DMS153 treated with DMSO at 0.1 percent for 48 hours (cell line): ENCODE measurements at regions not wholly inside any gene's neighbourhood (a gene's known extent, or its start where the extent isn't known, plus 50 kb on each side); places are given as distances from the start of the nearest gene placed in this dataset.

ENCODE experiments used
- DNase-seq: peaks from one replicate; lab custom pipeline; 2025; ENCODE audit not compliant: unreplicated experiment; lab: John Stamatoyannopoulos, UW

- DNase-seq = no peak
Observed at GRCh38 chr5:68771221-68771620, 322.6 kb upstream of the SLC30A5 start.

- DNase-seq = no peak
Observed at GRCh38 chr5:68771732-68772131, 322.1 kb upstream of the SLC30A5 start.

DNA sequence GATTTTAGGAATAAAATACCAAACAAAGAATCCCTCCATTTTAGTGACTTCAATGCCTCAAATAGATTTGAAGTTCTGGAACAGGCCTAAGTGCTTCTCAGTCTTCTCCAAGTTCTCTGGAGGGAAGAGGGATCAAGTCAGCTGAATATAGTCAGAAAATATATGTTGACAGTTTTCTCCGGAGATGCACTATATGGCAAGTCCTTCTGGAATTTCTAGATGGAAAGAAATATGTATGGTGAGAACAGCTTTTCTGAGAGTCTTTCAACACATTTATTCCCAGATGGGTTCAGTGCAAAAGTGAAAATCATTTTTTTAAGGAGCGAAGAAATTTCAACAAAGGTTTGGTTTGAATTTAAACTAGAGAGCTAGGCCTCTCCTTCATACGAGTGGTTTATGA lies 317.4 kb upstream of the SLC30A5 start:
- DNase-seq = no peak

DNA sequence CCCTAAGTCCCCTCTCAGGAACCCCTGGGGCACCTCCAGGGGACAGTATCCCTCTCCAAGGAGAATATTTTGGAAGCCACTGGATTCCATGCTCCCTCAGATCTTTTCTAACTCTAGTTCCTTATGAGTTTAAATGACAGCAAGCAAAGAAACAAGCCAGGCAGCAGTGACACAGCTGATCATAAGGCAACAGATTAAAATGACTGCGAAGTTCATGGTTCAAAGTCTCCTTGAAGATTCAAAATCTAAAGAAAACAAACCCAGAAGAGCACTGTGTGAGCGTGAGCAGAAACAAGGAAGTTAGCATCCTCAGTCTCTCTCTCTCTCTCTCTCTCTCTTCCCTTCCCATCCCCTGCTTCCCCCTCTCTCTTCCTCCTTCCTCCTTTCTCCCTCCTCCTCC lies 316.7 kb upstream of the SLC30A5 start:
- no peak for DNase-seq

DNA sequence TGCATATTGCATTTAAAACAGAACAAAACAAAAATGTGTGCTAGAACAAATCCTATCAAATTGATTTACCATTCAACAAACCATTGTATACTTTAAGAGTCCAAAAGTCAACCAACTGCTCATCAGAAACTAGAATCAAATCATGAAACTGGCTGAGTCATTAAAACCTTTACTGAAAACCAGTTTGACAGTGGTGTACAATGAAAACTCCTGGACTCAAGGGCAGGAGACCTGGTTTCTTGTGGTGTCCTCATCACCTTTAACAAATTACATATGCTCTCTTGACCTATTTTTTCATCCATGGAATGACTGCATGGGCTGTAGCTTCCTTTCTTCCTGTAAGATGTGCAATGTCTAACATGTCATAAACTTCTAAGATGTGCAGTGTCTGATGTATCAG lies 315.3 kb upstream of the SLC30A5 start:
- no peak for DNase-seq

DNA sequence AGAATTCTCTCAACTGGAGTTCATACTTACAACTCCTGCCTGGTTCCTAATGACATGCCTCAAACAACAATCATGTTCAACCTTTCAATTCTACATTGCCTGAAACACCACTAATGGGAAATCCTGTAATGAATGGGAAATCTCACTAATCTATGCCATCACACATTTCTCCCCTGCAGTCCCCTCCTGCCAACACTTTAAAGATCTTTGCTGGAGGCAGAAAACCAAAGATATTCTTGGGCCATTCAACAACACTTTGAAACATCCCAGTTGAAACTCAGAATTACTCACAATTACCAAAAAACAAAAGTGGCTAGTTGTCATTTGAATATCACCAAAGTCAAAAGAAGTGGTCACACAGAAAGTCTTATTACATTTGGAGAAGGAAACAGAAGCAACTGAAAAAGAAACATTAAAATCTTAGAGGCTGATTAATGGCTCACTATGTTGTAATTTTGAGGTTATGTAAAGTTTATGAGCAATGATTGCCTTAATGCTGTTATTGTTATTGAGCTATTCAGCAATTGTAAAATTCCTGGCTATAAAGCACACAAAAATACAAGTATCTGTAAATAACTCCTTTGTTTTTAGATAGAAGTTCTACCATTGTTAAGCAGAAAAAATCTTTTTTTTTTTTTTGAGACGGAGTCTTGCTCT lies 313.4 kb upstream of the SLC30A5 start:
- DNase-seq = no peak

- DNase-seq = no peak
Observed at GRCh38 chr5:68793074-68793473, 300.7 kb upstream of the SLC30A5 start.

- no peak for DNase-seq
Observed at GRCh38 chr5:68793993-68794392, 299.8 kb upstream of the SLC30A5 start.

- DNase-seq = no peak
Observed at GRCh38 chr5:68795190-68795589, 298.6 kb upstream of the SLC30A5 start.

DNA sequence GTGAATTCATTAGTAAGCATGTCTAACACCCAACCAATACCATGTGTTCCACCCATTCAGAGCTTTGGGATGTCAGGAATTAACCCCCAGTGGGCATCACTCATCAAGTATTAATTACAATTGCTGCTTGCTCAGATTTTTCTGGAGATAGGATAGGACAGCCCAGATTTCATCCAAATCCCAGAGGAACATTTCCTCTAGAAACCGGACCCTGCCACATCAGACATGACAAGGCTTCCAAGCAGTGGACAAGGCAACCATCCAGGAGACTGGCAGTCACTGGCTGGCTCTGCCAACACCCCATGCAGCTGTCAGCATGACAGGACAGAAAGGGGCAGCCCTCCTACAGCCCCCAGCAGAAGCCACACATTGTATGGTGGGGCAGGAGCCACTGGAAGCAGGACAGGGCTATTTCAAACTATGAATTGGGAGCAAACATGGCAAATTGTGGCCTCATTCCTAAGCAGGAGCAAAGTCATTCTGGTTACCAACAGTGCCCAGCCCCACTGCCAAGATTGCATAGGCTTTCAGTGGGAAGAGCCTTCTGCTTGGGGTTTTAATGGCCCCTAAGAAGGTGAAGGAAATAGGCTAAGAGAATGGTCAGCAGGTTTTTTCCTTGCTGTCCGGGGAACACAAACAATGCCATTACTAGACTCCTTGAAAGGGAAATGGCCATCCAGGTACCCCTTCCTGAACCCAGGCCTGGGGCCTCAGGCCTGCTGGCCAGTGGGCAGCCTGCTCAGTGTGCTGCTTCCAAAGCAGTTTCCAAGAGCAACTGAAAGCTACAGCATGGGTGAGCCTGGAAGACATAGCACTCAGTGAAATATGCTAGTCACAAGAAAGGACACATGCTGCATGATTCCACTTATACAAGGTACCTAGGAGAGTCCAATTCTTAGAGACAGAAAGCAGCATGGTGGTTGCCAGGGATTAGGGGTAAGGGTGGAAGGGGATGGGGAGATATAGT lies 294.7 kb upstream of the SLC30A5 start:
- DNase-seq = no peak

DNA sequence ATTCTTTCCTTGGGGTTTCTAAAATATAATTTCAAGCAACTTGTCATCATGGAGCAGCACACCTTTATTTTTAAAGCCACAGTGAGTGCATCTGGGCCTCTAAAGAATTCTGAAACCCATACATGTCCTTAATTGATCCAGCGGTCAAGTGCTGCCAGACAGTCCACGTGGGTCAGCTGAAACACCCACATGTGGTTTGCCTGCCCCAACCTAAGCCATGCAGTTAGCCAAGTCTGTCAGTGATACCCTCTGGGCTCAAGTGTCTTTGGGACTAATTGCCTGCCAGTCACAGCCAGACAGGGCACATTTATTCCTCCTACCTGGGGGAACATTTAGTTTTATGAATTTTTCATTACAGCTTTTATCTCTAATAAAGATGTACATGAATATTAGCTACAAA lies 291.4 kb upstream of the SLC30A5 start:
- no peak for DNase-seq

- DNase-seq = no peak
Observed at GRCh38 chr5:68803881-68804319, 289.9 kb upstream of the SLC30A5 start.

DNA sequence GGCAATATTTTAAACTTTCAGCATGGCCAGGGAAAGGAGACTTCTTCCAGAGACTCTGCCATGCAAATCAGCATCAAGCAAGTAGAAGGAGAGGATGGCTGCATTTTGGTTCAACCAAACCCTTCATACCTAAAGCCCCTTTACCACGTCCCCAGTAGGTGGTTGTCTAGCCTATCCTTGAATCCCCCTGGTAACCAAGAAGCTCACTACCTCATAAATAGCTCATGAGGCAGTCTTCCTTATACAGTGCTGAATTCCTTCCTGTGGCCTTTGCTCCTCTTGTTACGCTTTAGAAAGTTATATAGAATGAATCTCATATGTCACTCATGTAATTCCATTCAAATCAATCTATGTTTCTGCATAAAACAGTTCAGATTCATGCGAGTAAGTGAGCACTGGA lies 289.5 kb upstream of the SLC30A5 start:
- no peak for DNase-seq

- no peak for DNase-seq
Observed at GRCh38 chr5:68805444-68805843, 288.4 kb upstream of the SLC30A5 start.

- DNase-seq = no peak
Observed at GRCh38 chr5:68817632-68818031, 276.2 kb upstream of the SLC30A5 start.

DNA sequence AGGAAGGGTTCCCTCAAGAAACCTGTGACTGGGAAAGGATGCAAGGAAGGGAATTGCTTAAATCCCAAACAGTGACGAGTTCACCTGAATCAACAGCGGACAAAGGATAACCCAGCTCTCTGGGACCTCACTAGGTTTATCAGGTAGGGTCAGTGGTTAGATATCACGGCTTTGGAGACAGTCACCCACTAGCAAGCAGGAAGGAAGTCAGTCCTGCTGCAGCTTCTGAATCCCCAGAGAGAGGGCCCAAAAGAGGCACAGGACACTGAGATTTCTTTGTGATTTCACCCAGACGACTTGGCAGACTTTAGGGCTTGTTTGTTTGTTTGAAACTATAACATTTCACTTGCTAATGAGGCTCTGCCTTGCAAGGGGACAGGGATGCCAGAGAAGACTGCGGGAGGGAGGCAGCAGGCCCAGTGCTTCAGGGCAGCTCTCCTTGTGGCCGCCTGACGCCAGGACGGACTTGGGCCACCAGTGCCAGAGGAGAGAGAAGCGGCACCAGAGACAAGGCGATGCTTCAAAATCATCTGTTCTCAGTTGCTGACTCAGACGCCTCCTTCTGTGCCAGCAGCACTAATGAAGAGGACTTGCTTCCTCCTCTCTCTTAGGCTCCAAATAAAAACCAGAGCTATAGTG lies 275.6 kb upstream of the SLC30A5 start:
- no peak for DNase-seq

DNA sequence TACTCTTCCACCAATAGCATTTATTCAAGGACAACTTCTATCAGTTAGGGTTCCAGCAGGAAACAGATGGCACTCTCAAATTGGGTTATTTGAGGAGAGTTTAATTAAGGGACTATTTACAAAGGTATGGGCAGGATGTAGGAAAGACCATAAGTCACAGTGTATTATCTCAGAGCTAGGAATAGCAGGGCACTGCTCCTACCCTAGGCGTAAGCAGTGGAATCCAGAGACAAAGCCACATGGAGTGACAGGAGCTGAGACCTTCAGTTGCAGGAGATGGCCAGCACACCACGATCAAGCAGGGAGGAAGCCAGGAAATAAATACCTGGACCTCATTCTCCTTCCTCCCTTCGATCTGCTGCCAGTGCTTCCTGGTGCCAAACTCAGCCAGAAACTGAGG lies 274.9 kb upstream of the SLC30A5 start:
- no peak for DNase-seq

GRCh38 chr5:68821056-68821455 lies 272.8 kb upstream of the SLC30A5 start:
- no peak for DNase-seq

DNA sequence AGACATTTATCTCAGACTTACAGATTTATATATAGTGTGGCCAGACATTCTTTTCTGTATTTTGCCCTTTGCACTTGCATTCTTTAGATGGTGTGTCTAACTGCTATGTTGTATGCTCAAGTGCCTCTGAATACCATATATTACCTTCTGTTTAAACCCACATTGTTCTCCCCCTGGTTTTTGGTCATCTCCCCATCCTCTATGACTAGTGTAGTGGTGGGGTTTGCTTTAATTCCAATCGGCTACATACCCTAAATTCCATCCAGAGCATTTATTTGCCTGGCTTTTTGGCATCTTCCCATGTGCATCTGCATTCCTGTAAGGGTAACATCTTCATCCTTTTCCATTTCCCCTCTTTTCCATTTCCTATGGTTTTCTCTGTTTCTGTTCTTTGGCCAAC lies 271.0 kb upstream of the SLC30A5 start:
- DNase-seq = no peak

DNA sequence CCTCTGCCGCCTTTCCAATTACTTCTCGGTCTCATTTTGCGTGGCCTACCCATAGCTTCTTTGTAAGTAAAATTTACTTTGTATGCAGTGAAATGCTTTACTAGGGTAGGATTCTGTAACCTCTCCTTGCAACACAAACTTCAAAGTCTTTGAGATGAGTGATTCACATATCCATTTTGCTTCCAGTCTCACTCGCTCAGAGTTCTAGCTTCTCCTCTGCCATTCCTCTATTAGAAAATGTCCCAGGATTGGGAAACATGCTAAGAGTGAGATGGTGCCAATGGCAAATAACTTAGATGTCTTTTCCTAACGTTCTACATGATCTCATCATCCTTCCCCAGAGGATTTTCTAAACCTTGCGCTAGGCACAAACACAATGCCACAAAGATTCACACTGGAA lies 270.5 kb upstream of the SLC30A5 start:
- no peak for DNase-seq

DNA sequence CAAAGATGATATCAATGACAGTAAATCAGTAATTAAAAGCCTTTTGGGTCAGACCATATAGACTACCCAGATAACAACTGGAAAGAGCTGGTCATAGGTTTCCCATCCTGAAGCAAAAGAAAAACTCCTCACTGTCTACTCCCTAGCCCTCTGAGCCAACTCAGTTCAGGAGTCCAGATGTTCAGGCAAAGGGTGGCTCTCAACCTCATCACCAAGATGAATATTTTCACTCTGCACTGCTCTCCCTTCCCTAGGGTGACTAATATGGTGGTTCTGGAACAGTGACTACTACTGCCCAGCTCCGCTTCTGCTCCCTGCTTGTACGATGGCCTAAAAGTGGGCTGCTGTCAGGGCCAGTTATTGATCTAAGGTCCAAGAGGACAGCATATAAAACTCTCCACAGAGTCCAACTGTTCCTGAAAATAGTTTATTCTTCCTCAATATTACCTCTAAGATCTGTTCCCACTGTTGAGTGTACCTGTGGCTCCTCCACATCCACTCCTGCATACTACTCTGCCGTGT lies 263.4 kb upstream of the SLC30A5 start:
- DNase-seq = no peak
